RWPE2 (cell line): ENCODE measurements at regions not wholly inside any gene's neighbourhood (a gene's known extent, or its start where the extent isn't known, plus 50 kb on each side); places are given as distances from the start of the nearest gene placed in this dataset.
A peak's percentile ranks its signal among the peaks of the same experiment; 100 is the strongest.

Experiments used
- ATAC-seq: fragments of 200-7000 bp; cut with Tn5 transposase; 3 replicates; pipeline ENCODE4 v1.9.1; 2021; ENCODE audit warnings: low read depth
- DNase-seq: peaks from one replicate; pipeline ENCODE4 v3.0.0-alpha.2; 2020; ENCODE audit warnings: low spot score
- H3K27ac ChIP-seq: fragments of 450-650 bp; 2 replicates; pipeline ENCODE4 v1.5.1; 2017; ENCODE audit warnings: mild to moderate bottlenecking; ENCODE audit not compliant: poor library complexity, severe bottlenecking
- H3K27me3 ChIP-seq: fragments of 250-450 bp; sonication (Bioruptor Pico); 2 replicates; pipeline ENCODE4 v1.5.1; 2021; ENCODE audit warnings: mild to moderate bottlenecking, moderate library complexity; ENCODE audit not compliant: insufficient read depth, poor library complexity, severe bottlenecking
- H3K36me3 ChIP-seq: fragments of 250-450 bp; sonication (Bioruptor Pico); 2 replicates; pipeline ENCODE4 v1.5.1; 2020; ENCODE audit warnings: low read depth, mild to moderate bottlenecking, moderate library complexity
- H3K4me1 ChIP-seq: fragments of 250-450 bp; sonication (Bioruptor Pico); 2 replicates; pipeline ENCODE4 v1.5.1; 2021; ENCODE audit warnings: mild to moderate bottlenecking, moderate library complexity; ENCODE audit not compliant: insufficient read depth, poor library complexity, severe bottlenecking
- H3K4me3 ChIP-seq: fragments of 250-450 bp; sonication (Bioruptor Pico); 2 replicates; pipeline ENCODE4 v1.5.1; 2021; ENCODE audit warnings: mild to moderate bottlenecking, moderate library complexity; ENCODE audit not compliant: severe bottlenecking
- H3K9me3 ChIP-seq: fragments of 250-450 bp; sonication (Bioruptor Pico); 2 replicates; pipeline ENCODE4 v1.5.1; 2021; ENCODE audit warnings: mild to moderate bottlenecking, moderate library complexity; ENCODE audit not compliant: severe bottlenecking
- TF ChIP-seq, protein P1 (sequence below): fragments of 450-650 bp; IDR thresholded peaks from one replicate; pipeline ENCODE4 v1.5.1; 2017; ENCODE audit warnings: mild to moderate bottlenecking, moderate library complexity; ENCODE audit not compliant: poor library complexity, severe bottlenecking

DNA sequence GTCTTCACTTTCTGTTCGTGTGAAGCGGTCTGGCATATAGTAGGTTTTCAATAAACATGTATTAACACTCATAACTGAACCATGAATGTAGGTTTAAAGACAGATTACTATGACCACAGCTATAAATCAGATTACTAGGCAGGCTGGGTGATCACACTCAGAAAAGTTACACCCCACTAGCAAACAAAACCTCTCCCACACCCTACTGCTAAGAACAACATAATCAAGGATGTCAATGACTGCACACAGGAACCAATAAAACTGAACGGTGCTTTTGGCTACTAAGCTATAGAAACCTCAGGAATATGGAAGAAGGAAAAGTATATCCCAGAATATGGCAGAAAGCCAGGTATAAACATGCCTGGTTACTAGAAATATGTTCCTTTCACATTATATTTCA, 676.9 kb downstream of the SMARCA1 start:
- no peaks in the 10 kb centered on the region for H3K9me3 ChIP-seq
- H3K4me3 ChIP-seq: no peak overlapping the region
- no peak for DNase-seq
- no peaks in the 10 kb centered on the region for H3K27me3 ChIP-seq
- TF ChIP-seq, protein P1, sequence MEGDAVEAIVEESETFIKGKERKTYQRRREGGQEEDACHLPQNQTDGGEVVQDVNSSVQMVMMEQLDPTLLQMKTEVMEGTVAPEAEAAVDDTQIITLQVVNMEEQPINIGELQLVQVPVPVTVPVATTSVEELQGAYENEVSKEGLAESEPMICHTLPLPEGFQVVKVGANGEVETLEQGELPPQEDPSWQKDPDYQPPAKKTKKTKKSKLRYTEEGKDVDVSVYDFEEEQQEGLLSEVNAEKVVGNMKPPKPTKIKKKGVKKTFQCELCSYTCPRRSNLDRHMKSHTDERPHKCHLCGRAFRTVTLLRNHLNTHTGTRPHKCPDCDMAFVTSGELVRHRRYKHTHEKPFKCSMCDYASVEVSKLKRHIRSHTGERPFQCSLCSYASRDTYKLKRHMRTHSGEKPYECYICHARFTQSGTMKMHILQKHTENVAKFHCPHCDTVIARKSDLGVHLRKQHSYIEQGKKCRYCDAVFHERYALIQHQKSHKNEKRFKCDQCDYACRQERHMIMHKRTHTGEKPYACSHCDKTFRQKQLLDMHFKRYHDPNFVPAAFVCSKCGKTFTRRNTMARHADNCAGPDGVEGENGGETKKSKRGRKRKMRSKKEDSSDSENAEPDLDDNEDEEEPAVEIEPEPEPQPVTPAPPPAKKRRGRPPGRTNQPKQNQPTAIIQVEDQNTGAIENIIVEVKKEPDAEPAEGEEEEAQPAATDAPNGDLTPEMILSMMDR: no peak
- no peaks in the 10 kb centered on the region for H3K36me3 ChIP-seq
- H3K4me1 ChIP-seq: no peaks in the 10 kb centered on the region
- H3K27ac ChIP-seq: no peak overlapping the region
- ATAC-seq: no peak

DNA sequence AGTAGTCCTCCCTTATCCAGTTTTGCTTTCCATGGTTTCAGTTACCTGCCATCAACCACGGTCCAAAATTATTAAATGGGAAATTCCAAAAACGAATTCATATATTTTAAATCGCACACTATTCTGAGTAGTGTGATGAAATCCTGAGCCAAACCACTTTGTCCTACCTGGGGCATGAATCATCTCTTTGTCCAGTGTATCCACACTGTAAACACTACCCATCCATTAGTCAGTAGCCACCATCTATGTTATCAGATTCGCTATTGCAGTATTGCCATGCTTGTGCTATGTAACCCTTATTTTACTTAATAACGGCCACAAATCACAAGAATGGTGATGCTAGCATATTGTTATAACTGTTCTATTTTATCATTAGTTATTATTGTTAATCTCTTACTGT, 704.6 kb downstream of the SMARCA1 start:
- no peak overlapping the region for H3K4me3 ChIP-seq
- no peaks in the 10 kb centered on the region for H3K27me3 ChIP-seq
- H3K4me1 ChIP-seq: no peaks in the 10 kb centered on the region
- no peak for DNase-seq
- no peak overlapping the region for H3K27ac ChIP-seq
- H3K9me3 ChIP-seq: no peaks in the 10 kb centered on the region
- ATAC-seq: no peak
- TF ChIP-seq, protein P1: no peak
- no peaks in the 10 kb centered on the region for H3K36me3 ChIP-seq

DNA sequence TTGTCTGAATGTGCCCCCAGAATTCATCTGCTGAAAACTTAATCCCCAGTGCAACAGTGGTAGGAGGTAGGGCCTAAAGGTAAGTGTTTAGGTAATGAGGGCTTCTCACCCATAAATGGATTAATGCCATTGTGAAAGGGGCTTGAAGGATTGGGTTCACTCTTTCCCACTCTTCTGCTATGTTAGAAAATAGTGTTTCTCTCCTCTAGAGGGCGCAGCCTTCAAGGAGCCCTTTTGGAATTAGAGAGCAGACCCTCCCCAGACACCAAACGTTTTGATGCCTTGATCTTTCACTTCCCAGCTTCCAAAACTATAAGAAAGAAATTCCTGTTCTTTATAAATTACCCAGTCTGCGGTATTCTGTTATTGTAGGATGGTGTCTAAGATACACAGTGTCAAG, 706.4 kb downstream of the SMARCA1 start:
- no peak overlapping the region for H3K27ac ChIP-seq

DNA sequence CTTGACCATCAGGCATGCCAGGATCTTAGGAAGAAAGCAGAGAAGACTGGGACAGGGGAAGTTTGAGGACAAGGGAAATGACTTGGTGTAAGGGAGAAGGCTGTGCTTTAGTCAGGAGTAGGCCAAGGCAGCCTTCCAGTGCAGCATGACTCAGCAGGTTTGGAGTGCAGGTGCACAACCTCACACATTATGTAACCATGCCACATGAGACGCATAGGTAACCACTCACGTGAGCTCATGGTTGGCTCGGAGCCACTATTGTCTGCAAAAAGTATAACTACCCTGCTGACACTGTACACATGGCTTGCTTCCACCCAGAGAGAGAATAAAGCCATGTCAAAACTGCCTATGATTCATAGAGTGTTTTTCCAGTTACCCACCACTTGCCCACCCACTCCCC, 715.9 kb downstream of the SMARCA1 start:
- H3K4me1 ChIP-seq: no peaks in the 10 kb centered on the region
- no peak overlapping the region for H3K4me3 ChIP-seq
- H3K9me3 ChIP-seq: no peaks in the 10 kb centered on the region
- no peaks in the 10 kb centered on the region for H3K36me3 ChIP-seq
- no peaks in the 10 kb centered on the region for H3K27me3 ChIP-seq
- no peak for DNase-seq
- ATAC-seq: no peak
- TF ChIP-seq, protein P1: no peak
- H3K27ac ChIP-seq: no peak overlapping the region

More for the DNA sequence above, 706.4 kb downstream of the SMARCA1 start:
- Histone ChIP-seq H3K36me3 (no peaks in the 10 kb centered on the region), H3K27me3 (no peaks in the 10 kb centered on the region), H3K4me1 (no peaks in the 10 kb centered on the region), H3K9me3 (no peaks in the 10 kb centered on the region), H3K4me3 (no peak overlapping the region)
- TF ChIP-seq, protein P1: peak; percentile 27
- no peak for DNase-seq
- no peak for ATAC-seq

DNA sequence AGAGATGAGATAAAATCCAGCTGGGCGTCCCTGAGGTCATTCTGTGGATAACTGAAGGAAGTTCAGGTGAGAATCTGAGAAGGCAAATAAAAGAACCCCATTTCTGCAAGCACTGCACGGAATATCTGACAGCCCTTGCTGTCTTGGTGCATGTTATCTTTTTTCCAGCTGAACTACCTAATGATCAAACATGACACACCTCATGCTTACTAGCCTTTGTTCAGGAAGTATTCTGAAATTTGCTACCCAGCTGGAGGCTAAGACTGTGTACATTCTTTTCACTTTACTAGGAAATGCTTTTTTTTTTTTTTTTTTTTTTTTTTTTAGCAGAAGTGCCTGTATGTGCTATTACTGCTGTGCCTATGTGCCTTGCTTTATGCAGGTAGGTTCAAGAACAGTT, 718.1 kb downstream of the SMARCA1 start:
- Histone ChIP-seq H3K4me3 (no peak overlapping the region), H3K36me3 (no peaks in the 10 kb centered on the region), H3K27me3 (no peaks in the 10 kb centered on the region), H3K9me3 (no peaks in the 10 kb centered on the region), H3K4me1 (no peaks in the 10 kb centered on the region), H3K27ac (no peak overlapping the region)
- DNase-seq (no peak), ATAC-seq (no peak)
- TF ChIP-seq, protein P1: no peak
